ENCODE measurements at regions not wholly inside any gene's neighbourhood (a gene's known extent, or its start where the extent isn't known, plus 50 kb on each side); places are given as distances from the start of the nearest gene placed in this dataset.

DNA sequence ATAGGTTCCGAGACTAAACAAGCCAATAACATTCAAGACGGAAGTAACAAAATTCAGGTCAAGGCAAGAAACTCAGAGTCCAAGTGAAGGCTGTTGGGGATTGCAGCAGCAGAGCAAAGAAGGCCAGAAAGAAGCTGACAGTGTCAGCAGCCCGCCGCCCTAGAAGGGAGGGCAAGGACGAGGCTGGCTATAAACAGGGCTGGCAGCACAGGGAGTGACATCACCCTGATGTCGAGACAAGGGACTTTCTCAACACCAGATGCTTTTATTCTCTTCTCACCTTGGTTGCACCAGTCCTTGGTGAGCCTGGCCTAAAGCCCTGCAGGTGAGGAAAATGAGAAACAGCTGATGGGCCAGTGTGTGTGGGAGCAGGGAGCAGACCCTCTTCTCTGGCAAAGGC lies 687.7 kb upstream of the NRP1 start:
- TF ChIP-seq POLR2AphosphoS5 (IDR thresholded peaks at IDR 0.05; ENCODE audit: low read depth) (no peak), CTCF (IDR thresholded peaks at IDR 0.05; ENCODE audit: insufficient read depth, low read length) (no peak), REST (IDR thresholded peaks at IDR 0.05; ENCODE audit: insufficient replicate concordance, low read depth) (no peak), GABPA (IDR thresholded peaks at IDR 0.05; ENCODE audit: low read depth) (no peak), SPI1 (IDR thresholded peaks at IDR 0.05; ENCODE audit: borderline replicate concordance, low read depth) (no peak)

Measured in HL-60 (cell line).